ENCODE measurements at regions not wholly inside any gene's neighbourhood (a gene's known extent, or its start where the extent isn't known, plus 50 kb on each side); places are given as distances from the start of the nearest gene placed in this dataset.
A peak's percentile ranks its signal among the peaks of the same experiment; 100 is the strongest.

DNA sequence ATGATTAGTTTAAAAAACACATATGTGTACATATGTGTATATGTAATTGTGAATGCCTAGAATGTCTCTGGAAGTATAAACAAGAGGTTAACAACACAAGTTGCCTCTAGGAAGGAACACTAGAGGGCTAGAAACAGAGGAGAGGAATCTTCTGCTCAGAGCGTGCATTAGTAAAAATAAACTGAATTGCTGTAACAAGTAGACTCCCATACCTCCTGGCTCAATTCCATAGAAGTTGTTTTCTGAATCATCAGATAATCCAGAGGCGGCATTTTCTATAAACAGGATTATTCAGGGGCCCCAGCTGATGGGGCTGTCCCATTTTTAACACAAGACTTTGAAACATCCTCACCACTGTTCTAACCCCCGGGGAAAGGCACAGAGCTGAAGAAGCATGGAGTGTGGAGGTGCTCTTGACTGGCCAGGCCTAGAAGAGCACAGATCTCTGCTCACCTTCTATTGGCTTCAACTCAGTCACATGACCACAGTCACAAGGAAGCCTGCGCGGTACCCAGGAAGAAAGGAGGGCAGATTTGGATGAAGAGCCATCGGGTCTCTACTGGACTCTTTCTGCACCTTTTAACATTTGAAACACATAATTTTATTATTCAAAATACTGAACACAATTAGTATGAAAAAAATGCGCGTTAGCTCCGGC, 145.7 kb downstream of the TLE3 start:
- no peak for DNase-seq (ENCODE audit: low spot score)

DNA sequence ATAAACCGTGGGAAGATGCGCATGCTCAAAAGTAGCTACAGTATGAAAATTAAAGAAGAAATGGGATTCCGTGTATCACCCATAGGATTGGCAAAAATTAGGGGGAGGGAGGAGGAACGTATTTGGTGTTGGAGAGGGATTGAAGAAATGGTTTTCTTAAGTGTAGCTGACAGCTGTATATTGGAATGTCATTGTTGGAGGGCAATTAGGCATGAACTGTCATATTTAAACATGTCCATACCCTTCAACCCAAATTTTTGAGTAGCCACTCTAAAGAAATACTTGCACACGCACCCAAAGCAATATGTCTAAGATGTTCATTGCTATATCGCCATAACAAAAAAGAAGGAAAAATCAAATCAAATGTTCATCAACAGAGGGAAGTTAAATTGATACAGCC, 144.7 kb downstream of the TLE3 start:
- no peak for DNase-seq (ENCODE audit: low spot score)

DNA sequence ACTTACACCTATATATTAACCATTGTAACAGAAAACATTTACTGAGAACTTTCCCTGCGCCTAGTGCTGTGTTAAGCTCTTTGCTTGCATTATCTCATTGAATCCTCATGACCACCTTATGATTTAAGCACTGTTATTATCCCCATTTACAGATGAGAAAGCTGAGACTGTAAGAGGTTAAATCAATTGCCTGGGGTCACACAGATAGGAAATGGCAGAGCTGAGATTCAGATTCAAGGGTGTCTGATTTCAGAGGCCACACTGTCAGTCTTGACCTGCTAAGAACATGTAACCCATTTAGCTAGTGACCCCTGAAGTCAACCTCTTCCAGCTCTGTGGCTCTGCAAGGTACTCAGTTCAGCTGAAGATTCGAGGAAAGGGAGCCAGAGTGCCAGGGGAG, 143.9 kb downstream of the TLE3 start:
- no peak for DNase-seq (ENCODE audit: low spot score)

DNA sequence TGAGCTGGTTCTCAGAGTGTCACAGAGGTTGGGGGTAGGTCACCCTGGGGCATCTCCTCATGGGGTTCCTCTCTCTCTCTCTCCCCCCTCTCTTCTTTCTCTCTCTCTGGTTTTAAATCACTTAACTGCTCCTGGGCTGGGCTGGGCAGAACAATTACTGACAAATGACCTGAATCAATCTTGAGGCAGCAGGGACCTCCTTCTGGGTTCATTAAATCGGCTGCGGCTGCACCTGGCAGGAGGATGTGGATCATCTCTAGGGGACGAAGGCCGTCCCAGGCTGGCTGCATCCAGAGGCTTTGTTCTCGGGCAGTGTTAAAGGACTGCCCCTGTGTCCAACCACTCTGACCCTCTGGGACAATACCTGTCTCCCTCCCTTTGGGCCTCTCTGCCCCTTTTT, 143.1 kb downstream of the TLE3 start:
- no peak for DNase-seq (ENCODE audit: low spot score)

DNA sequence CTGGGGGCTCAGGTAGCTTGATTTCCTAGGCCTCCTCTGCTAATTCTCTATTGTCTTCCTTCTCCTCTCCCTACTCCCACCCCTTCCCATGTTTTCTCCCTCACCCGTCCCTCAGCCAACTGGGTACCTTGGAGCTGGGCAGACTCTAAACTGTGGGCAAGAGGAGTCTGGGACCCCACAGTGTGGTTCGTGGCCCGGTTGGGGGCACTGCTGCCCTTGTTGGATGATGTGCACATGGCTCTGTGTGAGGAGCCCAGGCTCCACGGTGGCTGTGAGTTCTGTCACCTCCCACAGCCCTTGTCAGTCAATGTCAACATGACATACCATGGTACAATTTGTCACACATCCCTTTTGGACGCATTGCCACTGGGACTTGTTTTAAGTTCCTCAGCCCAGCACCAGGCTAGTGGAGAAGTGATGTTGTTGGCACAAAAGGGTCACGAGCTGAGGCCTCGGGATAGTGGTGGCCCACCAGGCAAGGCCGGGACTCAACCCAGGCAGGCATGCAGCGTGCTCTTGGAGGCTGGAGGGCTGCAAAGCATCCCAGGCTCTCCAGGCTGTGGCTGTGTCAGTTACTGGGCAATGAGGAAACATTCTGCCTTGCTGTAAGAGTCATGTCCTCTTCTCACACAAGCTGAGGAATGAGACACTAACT, 142.3 kb downstream of the TLE3 start:
- no peak for DNase-seq (ENCODE audit: low spot score)

DNA sequence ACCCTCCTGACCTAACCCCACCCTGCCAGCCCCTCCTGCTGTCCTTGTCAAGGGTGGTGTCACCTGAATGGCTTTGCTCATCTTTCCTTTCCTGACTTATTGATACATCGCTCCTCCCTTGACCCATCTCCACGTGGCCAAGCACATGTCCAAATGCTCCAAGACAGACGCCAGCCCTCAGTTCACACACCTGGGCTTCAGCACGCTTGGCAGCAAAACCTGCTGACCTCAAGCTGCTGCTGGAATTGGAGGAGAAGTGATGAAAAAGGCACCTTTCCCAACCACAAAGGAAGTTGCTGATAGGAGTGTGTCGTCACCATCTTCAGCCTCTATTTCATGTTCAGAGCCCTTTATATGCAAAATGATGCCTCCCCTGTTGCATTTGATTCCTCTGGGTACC, 141.3 kb downstream of the TLE3 start:
- DNase-seq (ENCODE audit: low spot score) = no peak

DNA sequence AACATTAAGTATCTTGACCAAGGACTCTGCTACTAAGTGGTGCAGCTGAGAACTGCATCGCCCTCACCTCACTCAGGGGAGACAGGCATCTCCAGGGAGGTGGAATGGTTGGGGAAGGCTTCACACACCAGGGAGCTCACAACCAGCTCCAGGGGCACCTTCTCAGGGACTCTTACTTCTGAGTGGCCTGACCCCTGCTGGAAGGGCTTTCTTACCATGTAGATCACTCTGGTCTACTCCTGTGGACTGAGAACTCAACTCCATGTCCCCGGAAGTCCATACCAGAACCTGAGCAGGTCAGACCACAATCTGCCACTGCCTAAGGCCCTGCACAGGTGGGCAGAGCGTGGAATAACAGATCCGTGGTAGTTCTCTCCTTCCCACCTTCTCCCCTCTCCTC, 140.5 kb downstream of the TLE3 start:
- DNase-seq (ENCODE audit: low spot score) = no peak

DNA sequence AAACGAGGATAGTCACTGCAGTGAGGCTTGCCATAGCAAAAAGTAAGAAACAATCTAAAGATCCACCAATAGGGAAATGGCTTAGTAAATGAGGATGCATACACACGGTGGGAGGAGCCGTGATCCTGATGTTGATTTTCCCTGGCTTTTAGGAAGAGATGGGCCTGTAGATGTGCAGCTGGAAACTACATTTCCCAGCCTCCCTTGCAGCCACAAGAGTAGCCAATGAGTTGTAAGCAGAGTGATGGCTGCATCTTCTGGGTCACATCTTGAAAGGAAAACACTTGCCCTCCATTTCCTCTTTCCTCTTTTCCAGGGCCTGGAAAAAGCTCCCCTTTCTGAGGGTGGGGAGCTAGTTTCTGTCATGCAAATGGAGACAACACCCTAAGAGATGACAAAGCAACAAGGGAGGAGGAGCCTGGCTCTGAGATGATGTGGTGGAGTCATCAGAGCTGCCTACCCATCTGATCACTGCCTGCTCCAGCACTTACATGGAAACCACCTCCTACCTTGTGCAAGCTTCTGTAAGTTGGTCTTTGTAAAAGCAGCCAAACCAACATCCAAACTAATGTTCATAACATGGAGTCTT, 139.1 kb downstream of the TLE3 start:
- DNase-seq (ENCODE audit: low spot score) = no peak

DNA sequence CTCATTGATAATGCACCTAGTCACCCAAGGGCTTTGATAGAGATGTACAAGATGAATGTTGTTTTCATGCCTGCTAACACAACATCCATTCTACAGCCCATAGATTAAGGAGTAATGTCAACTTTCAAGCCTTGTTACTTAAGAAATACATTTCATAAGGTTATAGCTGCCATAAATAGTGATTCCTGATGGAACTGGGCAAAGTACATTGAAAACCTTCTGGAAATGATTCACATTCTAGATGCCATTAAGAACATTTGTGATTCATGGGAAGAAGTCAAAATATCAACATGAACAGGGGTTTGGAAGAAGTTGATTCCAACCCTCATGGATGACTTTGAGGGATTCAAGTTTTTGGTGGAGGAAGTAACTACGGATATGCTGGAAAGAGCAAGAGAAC, 135.2 kb downstream of the TLE3 start:
- no peak for DNase-seq (ENCODE audit: low spot score)

DNA sequence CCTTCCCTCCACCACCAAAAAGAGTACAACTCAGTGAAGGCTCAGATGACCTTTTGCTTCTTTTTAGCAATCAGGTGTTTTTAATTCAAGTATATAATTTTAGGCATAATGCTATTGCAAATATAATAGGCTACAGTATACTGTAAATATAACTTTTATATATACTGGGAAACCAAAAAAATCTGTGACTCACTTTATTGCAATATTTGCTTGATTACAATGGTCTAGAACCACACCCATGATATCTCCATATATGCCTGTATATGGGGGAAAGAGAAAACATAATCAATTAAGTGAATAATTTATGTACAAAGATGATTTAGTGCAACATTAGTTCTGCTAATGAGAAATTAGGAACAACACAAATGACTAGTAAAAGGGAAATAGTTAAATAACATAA, 134.3 kb downstream of the TLE3 start:
- DNase-seq (ENCODE audit: low spot score) = no peak

DNA sequence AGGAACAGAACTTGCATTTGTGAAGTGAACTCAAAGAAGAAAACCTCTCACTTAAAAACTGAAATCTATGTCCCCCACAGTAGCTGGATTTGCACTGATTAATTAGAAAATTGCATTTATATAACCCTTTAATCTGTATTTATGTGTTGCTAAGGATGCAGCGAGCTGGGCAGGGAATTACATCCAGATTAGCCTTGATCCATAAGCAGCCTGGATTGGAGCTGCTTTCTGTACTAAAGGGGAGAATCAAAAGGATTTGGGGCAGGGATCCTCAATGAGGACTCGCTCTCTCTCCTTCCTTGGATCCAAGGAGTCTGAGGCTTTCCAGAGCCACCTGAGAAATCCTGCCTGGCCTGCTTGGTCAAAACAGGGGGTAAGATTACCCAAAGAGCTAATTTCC, 125.9 kb downstream of the TLE3 start:
- no peak for DNase-seq (ENCODE audit: low spot score)

DNA sequence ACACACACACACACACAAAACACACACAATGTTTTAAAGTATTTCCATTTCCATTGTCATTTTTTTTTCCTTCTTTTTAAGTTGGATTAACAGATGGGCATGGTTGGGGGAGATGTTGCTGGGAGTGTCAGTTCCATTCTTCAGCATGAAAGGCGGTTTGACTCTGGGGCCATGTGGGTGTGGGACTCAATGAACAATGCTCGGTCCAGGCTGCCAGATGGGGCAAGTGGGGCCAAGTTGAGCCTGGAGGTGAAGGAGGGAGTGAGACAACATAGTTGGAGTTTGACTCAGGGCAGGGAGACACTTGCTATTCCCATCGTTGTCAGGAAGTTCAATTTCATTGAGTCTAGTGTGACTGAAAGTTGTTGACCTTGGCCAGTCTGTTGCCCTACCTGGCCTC, 125.3 kb downstream of the TLE3 start:
- no peak for DNase-seq (ENCODE audit: low spot score)

DNA sequence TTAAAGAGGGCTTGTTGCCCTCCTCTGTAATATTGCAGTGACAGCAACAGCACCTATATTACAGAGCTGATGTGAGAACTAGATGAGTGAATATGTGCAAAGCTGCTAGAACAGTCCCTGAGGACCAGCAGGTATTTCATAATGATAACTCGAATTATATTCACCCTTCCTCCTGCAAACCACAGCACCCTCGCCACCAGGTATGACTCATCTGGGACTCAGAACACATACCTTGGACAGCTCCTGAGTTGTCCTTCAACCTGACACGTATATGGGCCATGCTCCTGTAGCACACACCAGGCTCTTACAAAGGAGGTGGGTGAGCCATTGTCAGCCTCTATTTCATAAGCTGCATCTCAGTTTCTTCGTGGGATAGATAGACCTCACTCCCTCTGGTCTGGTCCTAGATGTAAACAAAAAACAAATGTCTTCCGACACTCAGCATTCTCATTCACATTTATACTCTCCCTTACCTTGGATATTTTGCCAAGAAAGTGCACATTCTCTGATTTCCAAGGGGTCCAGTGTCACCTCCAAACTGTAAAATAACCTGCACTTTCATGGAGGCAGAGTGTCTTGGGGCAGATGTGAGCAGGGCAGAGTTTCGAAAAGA, 124.5 kb downstream of the TLE3 start:
- no peak for DNase-seq (ENCODE audit: low spot score)

DNA sequence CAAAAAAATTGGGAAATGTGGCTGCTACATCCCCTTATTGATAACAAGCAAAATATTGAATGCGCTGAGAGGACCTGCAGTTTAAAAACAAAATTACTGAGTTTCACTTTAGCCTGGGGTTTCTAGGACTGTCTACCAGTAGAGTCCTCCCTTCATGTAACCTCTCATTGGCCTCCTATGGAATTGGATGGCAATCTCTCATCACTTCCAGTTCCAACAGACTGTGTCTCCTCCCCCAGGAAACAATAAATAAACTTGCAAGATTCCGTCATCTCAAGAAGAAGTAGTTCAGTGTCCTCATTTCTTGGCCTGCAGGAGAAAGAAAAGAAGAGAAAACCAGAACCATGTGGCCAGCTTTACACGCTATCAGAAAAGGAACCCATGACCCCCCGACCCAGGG, 123.8 kb downstream of the TLE3 start:
- no peak for DNase-seq (ENCODE audit: low spot score)

DNA sequence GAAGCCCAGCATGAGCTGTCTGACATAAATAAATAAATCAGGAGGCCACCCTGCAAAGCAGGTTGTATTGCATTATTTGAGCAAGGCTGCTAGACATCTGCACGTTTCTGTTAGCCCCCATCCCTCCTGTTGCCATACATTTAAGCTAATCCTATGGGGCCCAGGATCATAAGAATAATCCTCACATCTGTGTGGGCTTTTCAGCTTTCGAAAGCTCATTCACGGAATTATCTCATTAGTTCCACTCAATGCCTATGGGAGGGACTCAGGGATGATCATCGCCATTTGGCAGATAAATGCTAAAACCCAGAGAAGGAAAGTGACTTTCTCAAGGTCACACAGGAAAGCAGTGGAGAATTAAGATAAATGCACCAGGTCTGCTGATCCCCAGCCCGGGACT, 123.4 kb downstream of the TLE3 start:
- no peak for DNase-seq (ENCODE audit: low spot score)

DNA sequence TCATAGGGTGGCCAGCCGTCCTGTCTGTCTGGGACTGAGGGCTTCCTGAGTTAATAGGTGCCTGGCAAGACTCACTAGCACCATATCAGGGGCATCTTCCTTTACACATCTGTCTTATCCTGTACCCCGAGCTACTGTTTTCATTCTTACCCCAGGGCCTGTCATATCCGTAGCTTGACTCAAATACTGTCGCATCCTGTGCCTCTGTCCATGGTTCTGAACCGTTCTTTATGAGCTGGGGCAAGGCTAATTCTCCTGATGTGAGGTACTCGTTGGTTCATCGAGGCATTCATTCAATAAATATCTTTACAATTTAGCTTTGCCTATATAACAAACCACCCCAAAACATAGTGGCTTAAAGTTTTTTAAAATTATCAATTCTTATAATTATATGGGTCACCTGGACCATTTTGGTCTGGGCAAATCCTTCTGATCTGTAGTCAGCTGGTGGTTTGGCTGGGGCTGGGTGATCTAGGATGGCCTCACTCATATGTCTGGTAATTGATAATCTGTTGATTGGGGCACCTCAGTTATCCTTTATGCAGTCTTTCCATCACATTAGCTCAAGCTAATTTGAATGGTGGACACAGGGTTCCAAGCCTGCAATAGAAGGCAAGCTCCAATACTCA, 121.2 kb downstream of the TLE3 start:
- DNase-seq (ENCODE audit: low spot score) = peak; percentile 9

DNA sequence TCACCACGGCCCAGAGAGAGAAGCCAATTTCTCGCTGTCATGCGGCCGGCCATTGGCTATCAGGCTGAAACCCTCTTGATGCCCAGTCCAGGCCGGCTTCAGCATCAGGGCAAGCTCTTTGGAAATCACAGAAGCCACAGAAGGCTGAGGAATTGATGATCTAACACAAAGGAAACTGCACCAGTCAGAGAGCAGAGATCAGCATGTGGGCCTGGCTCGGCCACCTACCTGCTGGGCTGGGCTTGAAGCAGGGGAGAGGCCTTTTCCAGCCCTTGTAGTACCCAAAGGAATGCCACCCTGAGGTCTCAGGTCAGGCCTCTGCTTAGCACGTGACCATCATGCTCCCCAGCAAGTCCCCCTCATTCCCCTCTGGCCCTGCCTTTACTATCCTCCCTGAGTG, 119.1 kb downstream of the TLE3 start:
- no peak for DNase-seq (ENCODE audit: low spot score)

DNA sequence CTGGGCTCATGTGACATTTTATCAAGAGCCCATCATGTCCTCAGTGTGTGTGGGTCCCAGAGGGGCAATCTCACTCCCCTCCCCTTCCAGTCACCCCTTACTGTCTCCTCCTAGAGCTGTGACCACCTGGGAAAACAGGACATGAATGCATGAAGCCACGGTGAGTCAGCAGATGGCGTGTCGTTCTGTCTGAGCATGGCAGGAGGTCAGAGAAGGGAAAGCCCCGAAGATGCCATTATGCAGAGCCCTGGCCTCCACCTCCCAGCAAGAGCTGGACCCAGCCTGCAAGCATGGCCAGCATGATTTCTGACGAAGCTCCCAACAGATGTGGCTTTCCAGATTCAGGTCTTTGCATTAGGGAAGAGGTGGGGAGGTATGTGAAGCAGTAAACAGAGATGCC, 118.5 kb downstream of the TLE3 start:
- DNase-seq (ENCODE audit: low spot score) = no peak

DNA sequence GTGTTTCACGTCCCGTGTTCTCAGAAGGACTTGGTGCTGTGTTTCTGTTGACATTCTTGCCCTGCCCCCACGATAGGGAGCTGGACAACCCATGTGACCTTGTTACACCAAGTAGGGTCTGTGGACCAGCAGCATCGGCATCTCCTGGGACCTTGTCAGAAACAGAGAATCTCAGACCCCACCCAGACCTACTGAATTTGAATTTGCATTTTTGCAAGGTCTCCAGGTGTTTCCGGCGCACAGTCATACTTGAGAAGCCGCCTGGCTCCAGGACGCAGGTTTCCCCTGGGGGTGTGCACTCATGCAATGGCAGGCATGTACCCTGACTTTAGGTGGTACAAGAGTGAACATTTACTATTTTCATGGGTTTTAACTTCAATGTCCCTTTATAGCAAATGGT, 117.9 kb downstream of the TLE3 start:
- no peak for DNase-seq (ENCODE audit: low spot score)

DNA sequence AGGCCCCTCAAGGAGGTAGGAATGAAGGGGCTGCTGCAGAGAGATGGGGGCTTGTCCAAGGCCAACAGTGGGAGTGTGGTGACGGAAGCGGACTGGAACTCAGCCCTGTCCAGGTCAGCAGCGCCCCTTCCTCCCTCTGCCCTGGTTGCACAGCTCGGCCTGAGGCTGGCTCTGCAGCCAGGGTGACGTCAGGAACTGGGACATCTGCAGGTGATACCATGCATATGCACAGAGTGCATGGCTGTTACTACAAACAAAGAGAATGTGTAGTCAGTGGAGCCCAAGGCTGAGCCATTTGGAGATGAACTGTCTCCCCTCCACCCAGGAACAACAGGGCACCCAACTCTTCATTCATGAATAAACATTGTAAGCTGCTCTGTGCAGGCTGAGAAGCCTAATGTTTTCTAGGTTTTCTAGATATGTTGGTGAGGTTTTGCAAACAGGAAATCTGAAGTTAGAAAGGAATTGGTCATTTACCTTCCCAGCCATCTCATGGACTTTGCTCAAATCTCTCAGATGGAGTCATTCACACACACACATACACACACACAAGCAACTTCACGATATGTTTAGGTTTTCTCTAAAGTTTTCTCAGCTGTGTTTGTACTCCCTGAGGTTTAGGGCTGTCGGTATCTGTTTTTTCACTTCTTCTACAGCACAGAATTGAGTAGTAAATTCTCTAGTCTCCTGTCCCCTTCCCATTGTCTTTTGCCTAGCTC, 117.2 kb downstream of the TLE3 start:
- no peak for DNase-seq (ENCODE audit: low spot score)

DNA sequence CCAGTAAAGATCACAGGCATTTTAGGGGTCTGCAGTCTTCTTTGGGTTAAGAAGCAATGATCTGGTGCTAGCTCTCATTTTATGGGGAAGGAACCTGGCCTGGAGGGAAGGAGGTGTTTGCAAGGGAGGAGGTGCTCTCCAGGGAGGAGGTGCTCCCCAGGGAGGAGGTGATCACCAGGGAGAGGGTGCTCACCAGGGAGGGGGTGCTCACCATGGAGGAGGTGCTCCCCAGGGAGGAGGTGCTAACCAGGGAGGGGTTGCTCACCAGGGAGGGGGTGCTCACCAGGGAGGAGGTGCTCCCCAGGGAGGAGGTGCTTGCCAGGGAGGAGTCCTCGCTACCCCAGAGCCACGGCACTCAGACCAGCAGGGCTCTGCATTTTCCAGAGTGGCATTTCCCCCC, 115.7 kb downstream of the TLE3 start:
- no peak for DNase-seq (ENCODE audit: low spot score)

DNA sequence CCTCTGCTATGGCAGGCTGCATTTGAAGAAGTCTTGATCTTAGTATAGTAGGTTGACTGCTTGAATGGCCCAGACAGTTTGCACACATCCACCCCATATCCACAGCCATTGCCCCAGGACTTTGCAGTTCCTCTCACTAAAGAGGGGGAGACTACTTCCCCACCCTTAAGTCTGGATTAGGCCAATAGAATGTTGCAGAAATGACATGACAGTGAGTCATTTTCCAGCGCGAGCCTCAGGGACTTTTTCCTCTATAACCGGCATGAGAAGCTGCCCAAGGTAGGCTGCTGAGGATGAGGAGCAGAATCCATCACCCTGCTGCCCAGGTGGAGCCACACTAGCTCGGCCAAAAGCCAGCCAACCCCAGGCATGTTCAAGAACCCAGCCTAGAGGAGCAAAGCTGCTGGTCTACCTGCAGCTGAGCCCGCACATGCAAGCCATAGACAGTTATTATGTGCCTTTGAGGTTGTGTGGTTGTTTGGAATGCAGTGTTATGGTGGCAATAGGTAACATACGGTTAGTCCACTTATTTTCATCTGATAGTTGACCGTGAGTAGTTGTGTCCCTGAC, 113.9 kb downstream of the TLE3 start:
- DNase-seq (ENCODE audit: low spot score) = no peak

Measured in cerebellar cortex (tissue), 1 donor.